ENCODE measurements at regions not wholly inside any gene's neighbourhood (a gene's known extent, or its start where the extent isn't known, plus 50 kb on each side); places are given as distances from the start of the nearest gene placed in this dataset.

DNA sequence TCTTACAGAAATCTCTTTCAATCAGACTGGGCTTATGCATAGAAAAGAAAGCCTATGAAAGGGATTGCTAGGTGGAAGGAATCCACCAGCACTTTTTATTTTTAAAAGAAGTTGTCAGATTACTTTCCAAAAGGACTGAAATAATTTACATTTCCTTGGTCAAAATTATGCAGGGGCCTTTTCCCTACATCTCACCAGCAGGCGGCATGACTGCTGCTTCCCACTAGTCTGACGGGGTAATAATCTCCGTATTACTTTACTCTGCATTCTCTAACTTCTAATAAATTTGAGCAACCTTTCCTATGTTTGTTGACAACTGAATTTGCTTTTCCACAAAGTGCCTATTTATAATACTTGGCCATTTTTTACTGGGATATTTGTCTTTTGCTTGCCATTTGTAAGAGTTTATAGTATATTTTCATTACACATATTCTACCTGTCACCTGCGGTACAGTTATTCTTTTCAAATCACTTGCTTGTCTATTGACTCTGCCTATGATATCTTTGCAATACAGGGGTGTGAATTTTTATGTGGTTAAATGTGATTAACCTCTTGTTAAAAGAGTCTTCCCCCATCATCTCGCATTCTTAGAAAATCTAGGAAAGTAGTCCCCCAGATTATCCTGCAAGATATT is 51.9 kb upstream of the USP47 start:
- Histone ChIP-seq H3K9me3 (ENCODE audit: control insufficient read depth in 2 of 2, insufficient read depth in 1 of 2, low read depth in 1 of 2, low read length in 1 of 2) (no peaks in the 10 kb centered on the region), H3K4me3 (ENCODE audit: low read depth in 1 of 3, low read length in 3 of 3) (no peak overlapping the region), H3K27me3 (ENCODE audit: control insufficient read depth in 3 of 3, insufficient read depth in 3 of 3, low read length in 3 of 3) (no peaks in the 10 kb centered on the region), H3K27ac (ENCODE audit: low read depth in 1 of 3, low read length in 2 of 3) (no peak overlapping the region), H3K36me3 (ENCODE audit: control insufficient read depth in 3 of 3, insufficient read depth in 2 of 3, low read depth in 1 of 3, low read length in 3 of 3) (no peaks in the 10 kb centered on the region), H3K4me1 (ENCODE audit: control insufficient read depth in 3 of 3, insufficient read depth in 2 of 3, low read depth in 1 of 3, low read length in 2 of 3) (no peaks in the 10 kb centered on the region)
- no peak for FAIRE-seq
- DNase-seq, result peak; percentile 26 to 29
- WGBS, 3 donors, result 42 to 53% (median 44%) methylated on average over 5 of the region's 5 CpGs

DNA sequence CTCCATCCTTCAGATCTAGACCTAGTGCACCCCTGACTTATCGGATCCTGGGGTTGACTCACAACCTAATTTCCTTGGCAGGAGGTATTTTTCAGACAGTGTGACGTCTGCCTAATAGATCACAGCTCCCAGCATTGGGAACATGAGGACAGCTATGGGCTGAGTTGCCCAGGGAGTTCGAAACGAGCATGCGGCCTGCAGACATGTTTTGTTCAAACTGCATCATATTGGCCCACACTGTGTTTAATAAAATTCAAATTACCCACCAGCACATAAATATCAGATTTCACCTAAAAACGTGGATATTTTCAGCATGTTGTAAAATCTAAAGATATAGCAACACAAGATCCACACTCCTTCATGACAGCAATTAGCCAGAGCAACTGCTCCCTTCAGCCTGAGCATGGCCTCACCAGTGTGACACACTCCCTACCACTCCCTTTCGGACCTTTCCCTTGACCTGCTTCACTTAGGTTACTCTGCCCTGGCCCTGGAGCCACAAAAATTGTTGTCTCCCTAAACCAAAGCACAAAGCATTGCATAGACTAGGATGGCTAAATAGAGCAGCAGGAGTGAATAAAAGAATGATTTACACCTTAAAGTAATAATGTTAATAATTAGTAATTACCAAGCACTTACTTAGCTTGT is 53.6 kb upstream of the USP47 start:
- no peak overlapping the region for H3K4me3 ChIP-seq (ENCODE audit: low read depth in 1 of 3, low read length in 3 of 3)
- no peak for DNase-seq
- no peaks in the 10 kb centered on the region for H3K27me3 ChIP-seq (ENCODE audit: control insufficient read depth in 3 of 3, insufficient read depth in 3 of 3, low read length in 3 of 3)
- 44 to 61% (median 45%) methylated on average over 7 of the region's 7 CpGs for WGBS, 3 donors
- H3K27ac ChIP-seq (ENCODE audit: low read depth in 1 of 3, low read length in 2 of 3), result no peak overlapping the region
- no peaks in the 10 kb centered on the region for H3K4me1 ChIP-seq (ENCODE audit: control insufficient read depth in 3 of 3, insufficient read depth in 2 of 3, low read depth in 1 of 3, low read length in 2 of 3)
- H3K9me3 ChIP-seq (ENCODE audit: control insufficient read depth in 2 of 2, insufficient read depth in 1 of 2, low read depth in 1 of 2, low read length in 1 of 2), result no peaks in the 10 kb centered on the region
- H3K36me3 ChIP-seq (ENCODE audit: control insufficient read depth in 3 of 3, insufficient read depth in 2 of 3, low read depth in 1 of 3, low read length in 3 of 3), result no peaks in the 10 kb centered on the region
- FAIRE-seq, result no peak

- DNase-seq, result peak; percentile 76 to 79
- H3K36me3 ChIP-seq (ENCODE audit: control insufficient read depth in 3 of 3, insufficient read depth in 2 of 3, low read depth in 1 of 3, low read length in 3 of 3), result no peaks in the 10 kb centered on the region
- H3K4me3 ChIP-seq (ENCODE audit: low read depth in 1 of 3, low read length in 3 of 3), result no peak overlapping the region
- no peaks in the 10 kb centered on the region for H3K4me1 ChIP-seq (ENCODE audit: control insufficient read depth in 3 of 3, insufficient read depth in 2 of 3, low read depth in 1 of 3, low read length in 2 of 3)
- FAIRE-seq, result no peak
- no peak overlapping the region for H3K27ac ChIP-seq (ENCODE audit: low read depth in 1 of 3, low read length in 2 of 3)
- H3K9me3 ChIP-seq (ENCODE audit: control insufficient read depth in 2 of 2, insufficient read depth in 1 of 2, low read depth in 1 of 2, low read length in 1 of 2), result no peaks in the 10 kb centered on the region
- 60 to 69% (median 65%) methylated on average over 7 of the region's 7 CpGs for WGBS, 3 donors
- no peaks in the 10 kb centered on the region for H3K27me3 ChIP-seq (ENCODE audit: control insufficient read depth in 3 of 3, insufficient read depth in 3 of 3, low read length in 3 of 3)
Observed at GRCh38 chr11:11787305-11788062, 54.3 kb upstream of the USP47 start.

- Histone ChIP-seq H3K27ac (ENCODE audit: low read depth in 1 of 3, low read length in 2 of 3) (no peak overlapping the region), H3K4me1 (ENCODE audit: control insufficient read depth in 3 of 3, insufficient read depth in 2 of 3, low read depth in 1 of 3, low read length in 2 of 3) (no peaks in the 10 kb centered on the region), H3K27me3 (ENCODE audit: control insufficient read depth in 3 of 3, insufficient read depth in 3 of 3, low read length in 3 of 3) (no peaks in the 10 kb centered on the region), H3K4me3 (ENCODE audit: low read depth in 1 of 3, low read length in 3 of 3) (no peak overlapping the region), H3K9me3 (ENCODE audit: control insufficient read depth in 2 of 2, insufficient read depth in 1 of 2, low read depth in 1 of 2, low read length in 1 of 2) (no peaks in the 10 kb centered on the region), H3K36me3 (ENCODE audit: control insufficient read depth in 3 of 3, insufficient read depth in 2 of 3, low read depth in 1 of 3, low read length in 3 of 3) (no peaks in the 10 kb centered on the region)
- DNase-seq, result peak in 1 of 2 donors; percentile 11
- no peak for FAIRE-seq
- 72 to 78% (median 77%) methylated on average over 4 of the region's 4 CpGs for WGBS, 3 donors
Observed at GRCh38 chr11:11786771-11787170, 55.0 kb upstream of the USP47 start.

DNA sequence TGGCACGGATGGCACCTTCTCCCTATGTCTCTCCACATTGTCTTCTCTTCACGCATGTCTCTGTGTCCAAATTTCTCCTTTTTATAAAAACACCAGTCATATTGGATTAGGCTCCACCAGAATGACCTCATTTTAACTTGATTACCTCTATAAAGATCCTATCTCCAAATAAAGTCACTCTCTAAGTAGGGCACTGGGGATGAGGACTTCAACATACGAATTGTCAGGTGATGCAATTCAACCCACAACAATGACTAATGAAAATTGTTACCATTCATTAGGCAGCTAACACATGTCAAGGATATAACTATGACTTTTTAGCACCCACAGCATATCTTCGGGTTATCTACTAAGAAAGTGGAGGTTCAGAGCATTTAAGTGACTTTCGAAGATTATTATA is 55.5 kb upstream of the USP47 start:
- 75 to 89% (median 77%) methylated on average over 5 of the region's 5 CpGs for WGBS, 3 donors

GRCh38 chr11:11782532-11783110 is 59.2 kb upstream of the USP47 start:
- no peaks in the 10 kb centered on the region for H3K4me1 ChIP-seq (ENCODE audit: control insufficient read depth in 3 of 3, insufficient read depth in 2 of 3, low read depth in 1 of 3, low read length in 2 of 3)
- no peaks in the 10 kb centered on the region for H3K36me3 ChIP-seq (ENCODE audit: control insufficient read depth in 3 of 3, insufficient read depth in 2 of 3, low read depth in 1 of 3, low read length in 3 of 3)
- no peaks in the 10 kb centered on the region for H3K9me3 ChIP-seq (ENCODE audit: control insufficient read depth in 2 of 2, insufficient read depth in 1 of 2, low read depth in 1 of 2, low read length in 1 of 2)
- 18 to 54% (median 41%) methylated on average over 3 of the region's 3 CpGs for WGBS, 3 donors
- no peak overlapping the region for H3K4me3 ChIP-seq (ENCODE audit: low read depth in 1 of 3, low read length in 3 of 3)
- FAIRE-seq (no peak), DNase-seq (peak in 1 of 2 donors; percentile 72)
- peaks cover 0 to 4% (median 2%) of the 10 kb centered on the region in 3 donors for H3K27me3 ChIP-seq (ENCODE audit: control insufficient read depth in 3 of 3, insufficient read depth in 3 of 3, low read length in 3 of 3)
- H3K27ac ChIP-seq (ENCODE audit: low read depth in 1 of 3, low read length in 2 of 3), result no peak overlapping the region

More for the DNA sequence above, 55.5 kb upstream of the USP47 start:
- Histone ChIP-seq H3K4me3 (ENCODE audit: low read depth in 1 of 3, low read length in 3 of 3) (no peak overlapping the region), H3K36me3 (ENCODE audit: control insufficient read depth in 3 of 3, insufficient read depth in 2 of 3, low read depth in 1 of 3, low read length in 3 of 3) (no peaks in the 10 kb centered on the region), H3K9me3 (ENCODE audit: control insufficient read depth in 2 of 2, insufficient read depth in 1 of 2, low read depth in 1 of 2, low read length in 1 of 2) (no peaks in the 10 kb centered on the region), H3K4me1 (ENCODE audit: control insufficient read depth in 3 of 3, insufficient read depth in 2 of 3, low read depth in 1 of 3, low read length in 2 of 3) (no peaks in the 10 kb centered on the region), H3K27ac (ENCODE audit: low read depth in 1 of 3, low read length in 2 of 3) (no peak overlapping the region), H3K27me3 (ENCODE audit: control insufficient read depth in 3 of 3, insufficient read depth in 3 of 3, low read length in 3 of 3) (no peaks in the 10 kb centered on the region)
- FAIRE-seq, result no peak
- DNase-seq, result no peak

GRCh38 chr11:11780858-11781257 is 60.9 kb upstream of the USP47 start:
- no peak for DNase-seq

DNA sequence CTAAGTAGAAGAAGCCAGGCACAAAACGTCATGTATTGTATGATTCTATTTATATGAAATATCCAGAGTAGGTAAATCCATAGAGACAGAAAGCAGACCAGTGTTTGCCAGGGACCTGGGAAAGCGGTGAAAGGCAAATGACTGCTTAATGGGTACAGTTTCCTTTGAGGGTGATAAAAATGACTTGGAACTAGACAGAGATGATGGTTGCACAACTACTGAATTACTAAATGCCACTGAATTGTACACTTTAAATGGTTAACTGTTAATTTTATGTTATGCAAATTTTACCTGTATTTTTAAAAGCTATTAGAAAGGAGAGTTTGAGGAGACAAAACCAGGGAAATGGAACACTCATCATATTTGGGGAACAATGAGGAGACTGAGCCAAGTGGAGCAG is 61.8 kb upstream of the USP47 start:
- Histone ChIP-seq H3K27ac (ENCODE audit: low read depth in 1 of 3, low read length in 2 of 3) (no peak overlapping the region), H3K9me3 (ENCODE audit: control insufficient read depth in 2 of 2, insufficient read depth in 1 of 2, low read depth in 1 of 2, low read length in 1 of 2) (no peaks in the 10 kb centered on the region), H3K36me3 (ENCODE audit: control insufficient read depth in 3 of 3, insufficient read depth in 2 of 3, low read depth in 1 of 3, low read length in 3 of 3) (no peaks in the 10 kb centered on the region), H3K27me3 (ENCODE audit: control insufficient read depth in 3 of 3, insufficient read depth in 3 of 3, low read length in 3 of 3) (peaks cover 0 to 7% (median 2%) of the 10 kb centered on the region in 3 donors), H3K4me3 (ENCODE audit: low read depth in 1 of 3, low read length in 3 of 3) (no peak overlapping the region), H3K4me1 (ENCODE audit: control insufficient read depth in 3 of 3, insufficient read depth in 2 of 3, low read depth in 1 of 3, low read length in 2 of 3) (no peaks in the 10 kb centered on the region)
- DNase-seq (no peak), FAIRE-seq (no peak)
- WGBS, 3 donors, result 61 to 73% (median 65%) methylated on average over 2 of the region's 2 CpGs

More at GRCh38 chr11:11780858-11781257, 60.9 kb upstream of the USP47 start:
- peaks cover 0 to 4% (median 2%) of the 10 kb centered on the region in 3 donors for H3K27me3 ChIP-seq (ENCODE audit: control insufficient read depth in 3 of 3, insufficient read depth in 3 of 3, low read length in 3 of 3)
- H3K4me3 ChIP-seq (ENCODE audit: low read depth in 1 of 3, low read length in 3 of 3), result no peak overlapping the region
- H3K27ac ChIP-seq (ENCODE audit: low read depth in 1 of 3, low read length in 2 of 3), result no peak overlapping the region
- no peak for FAIRE-seq
- H3K36me3 ChIP-seq (ENCODE audit: control insufficient read depth in 3 of 3, insufficient read depth in 2 of 3, low read depth in 1 of 3, low read length in 3 of 3), result no peaks in the 10 kb centered on the region
- H3K4me1 ChIP-seq (ENCODE audit: control insufficient read depth in 3 of 3, insufficient read depth in 2 of 3, low read depth in 1 of 3, low read length in 2 of 3), result no peaks in the 10 kb centered on the region
- no peaks in the 10 kb centered on the region for H3K9me3 ChIP-seq (ENCODE audit: control insufficient read depth in 2 of 2, insufficient read depth in 1 of 2, low read depth in 1 of 2, low read length in 1 of 2)
- 59 to 71% (median 70%) methylated on average over 8 of the region's 8 CpGs for WGBS, 3 donors

Measured in small intestine (tissue), 7 donors.